ENCODE measurements at regions not wholly inside any gene's neighbourhood (a gene's known extent, or its start where the extent isn't known, plus 50 kb on each side); places are given as distances from the start of the nearest gene placed in this dataset.

DNA sequence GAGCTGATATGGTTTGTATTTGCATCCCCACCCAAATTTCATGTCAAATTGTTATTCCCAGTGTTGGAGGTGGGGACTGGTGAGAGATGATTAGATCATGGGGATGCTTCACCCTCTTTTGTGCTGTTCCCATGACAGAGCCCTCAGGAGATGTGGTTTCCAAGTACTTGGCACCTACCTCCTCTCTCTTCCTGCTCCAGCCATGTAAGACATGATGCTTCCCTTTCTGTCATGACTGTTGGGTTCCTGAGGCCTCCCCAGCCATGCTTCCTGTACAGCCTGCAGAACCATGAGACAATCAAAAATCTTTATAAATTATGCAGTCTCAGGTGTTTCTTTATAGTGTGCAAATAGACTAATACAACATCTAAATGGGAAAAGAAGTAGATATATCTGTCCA, 754.5 kb downstream of the TMEM121 start:
- no peak for TF ChIP-seq SPI1 (IDR thresholded peaks at IDR 0.05; ENCODE audit: borderline replicate concordance, low read depth)
- TF ChIP-seq GABPA (IDR thresholded peaks at IDR 0.05; ENCODE audit: low read depth) = no peak
- TF ChIP-seq, protein P1, sequence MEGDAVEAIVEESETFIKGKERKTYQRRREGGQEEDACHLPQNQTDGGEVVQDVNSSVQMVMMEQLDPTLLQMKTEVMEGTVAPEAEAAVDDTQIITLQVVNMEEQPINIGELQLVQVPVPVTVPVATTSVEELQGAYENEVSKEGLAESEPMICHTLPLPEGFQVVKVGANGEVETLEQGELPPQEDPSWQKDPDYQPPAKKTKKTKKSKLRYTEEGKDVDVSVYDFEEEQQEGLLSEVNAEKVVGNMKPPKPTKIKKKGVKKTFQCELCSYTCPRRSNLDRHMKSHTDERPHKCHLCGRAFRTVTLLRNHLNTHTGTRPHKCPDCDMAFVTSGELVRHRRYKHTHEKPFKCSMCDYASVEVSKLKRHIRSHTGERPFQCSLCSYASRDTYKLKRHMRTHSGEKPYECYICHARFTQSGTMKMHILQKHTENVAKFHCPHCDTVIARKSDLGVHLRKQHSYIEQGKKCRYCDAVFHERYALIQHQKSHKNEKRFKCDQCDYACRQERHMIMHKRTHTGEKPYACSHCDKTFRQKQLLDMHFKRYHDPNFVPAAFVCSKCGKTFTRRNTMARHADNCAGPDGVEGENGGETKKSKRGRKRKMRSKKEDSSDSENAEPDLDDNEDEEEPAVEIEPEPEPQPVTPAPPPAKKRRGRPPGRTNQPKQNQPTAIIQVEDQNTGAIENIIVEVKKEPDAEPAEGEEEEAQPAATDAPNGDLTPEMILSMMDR (IDR thresholded peaks at IDR 0.05; ENCODE audit: insufficient read depth, low read length) = no peak
- no peak for TF ChIP-seq POLR2AphosphoS5 (IDR thresholded peaks at IDR 0.05; ENCODE audit: low read depth)
- TF ChIP-seq, protein P2, sequence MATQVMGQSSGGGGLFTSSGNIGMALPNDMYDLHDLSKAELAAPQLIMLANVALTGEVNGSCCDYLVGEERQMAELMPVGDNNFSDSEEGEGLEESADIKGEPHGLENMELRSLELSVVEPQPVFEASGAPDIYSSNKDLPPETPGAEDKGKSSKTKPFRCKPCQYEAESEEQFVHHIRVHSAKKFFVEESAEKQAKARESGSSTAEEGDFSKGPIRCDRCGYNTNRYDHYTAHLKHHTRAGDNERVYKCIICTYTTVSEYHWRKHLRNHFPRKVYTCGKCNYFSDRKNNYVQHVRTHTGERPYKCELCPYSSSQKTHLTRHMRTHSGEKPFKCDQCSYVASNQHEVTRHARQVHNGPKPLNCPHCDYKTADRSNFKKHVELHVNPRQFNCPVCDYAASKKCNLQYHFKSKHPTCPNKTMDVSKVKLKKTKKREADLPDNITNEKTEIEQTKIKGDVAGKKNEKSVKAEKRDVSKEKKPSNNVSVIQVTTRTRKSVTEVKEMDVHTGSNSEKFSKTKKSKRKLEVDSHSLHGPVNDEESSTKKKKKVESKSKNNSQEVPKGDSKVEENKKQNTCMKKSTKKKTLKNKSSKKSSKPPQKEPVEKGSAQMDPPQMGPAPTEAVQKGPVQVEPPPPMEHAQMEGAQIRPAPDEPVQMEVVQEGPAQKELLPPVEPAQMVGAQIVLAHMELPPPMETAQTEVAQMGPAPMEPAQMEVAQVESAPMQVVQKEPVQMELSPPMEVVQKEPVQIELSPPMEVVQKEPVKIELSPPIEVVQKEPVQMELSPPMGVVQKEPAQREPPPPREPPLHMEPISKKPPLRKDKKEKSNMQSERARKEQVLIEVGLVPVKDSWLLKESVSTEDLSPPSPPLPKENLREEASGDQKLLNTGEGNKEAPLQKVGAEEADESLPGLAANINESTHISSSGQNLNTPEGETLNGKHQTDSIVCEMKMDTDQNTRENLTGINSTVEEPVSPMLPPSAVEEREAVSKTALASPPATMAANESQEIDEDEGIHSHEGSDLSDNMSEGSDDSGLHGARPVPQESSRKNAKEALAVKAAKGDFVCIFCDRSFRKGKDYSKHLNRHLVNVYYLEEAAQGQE (IDR thresholded peaks at IDR 0.05; ENCODE audit: insufficient replicate concordance, low read depth) = no peak
- no peaks in the 10 kb centered on the region for H3K27me3 ChIP-seq (ENCODE audit: insufficient read depth, poor library complexity, severe bottlenecking)
- no peak for DNase-seq (ENCODE audit: low read depth in 1 of 2, low spot score in 1 of 2)
- no peak overlapping the region for H3K27ac ChIP-seq (replicated peaks)
- no peak overlapping the region for H3K4me3 ChIP-seq (replicated peaks; ENCODE audit: insufficient read depth, low read length)

DNA sequence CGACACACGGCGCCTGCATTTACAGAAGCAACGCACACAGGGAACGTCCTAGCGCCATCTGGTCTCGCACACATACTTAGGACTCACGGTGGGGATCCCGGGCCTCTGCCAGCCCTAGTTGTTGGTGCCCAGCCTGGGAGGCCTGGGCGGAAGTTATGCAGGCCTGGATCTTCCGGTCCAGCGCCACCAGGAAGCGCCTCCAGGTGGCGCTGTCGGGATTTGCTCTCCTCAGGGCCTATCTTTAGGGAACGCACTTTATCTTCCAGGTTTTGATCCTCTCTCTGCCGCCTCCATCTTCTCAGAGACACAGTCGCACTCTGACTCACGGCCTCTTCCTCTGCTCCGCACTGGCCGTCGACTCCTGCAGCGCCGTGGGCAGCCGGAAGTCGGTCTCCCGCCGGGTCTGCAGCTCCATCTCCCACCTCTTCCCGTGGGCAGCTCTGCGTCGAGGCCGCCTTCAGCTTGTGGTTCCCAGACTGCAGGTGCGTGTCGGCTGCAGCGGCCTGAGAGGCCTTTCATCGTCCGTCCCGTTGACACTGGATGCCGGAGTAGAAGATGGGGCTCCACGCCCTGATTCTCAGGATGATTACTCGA, 760.4 kb downstream of the TMEM121 start:
- Histone ChIP-seq H3K4me3 (replicated peaks; ENCODE audit: insufficient read depth, low read length) (no peak overlapping the region), H3K27me3 (ENCODE audit: insufficient read depth, poor library complexity, severe bottlenecking) (no peaks in the 10 kb centered on the region), H3K27ac (replicated peaks) (no peak overlapping the region)
- DNase-seq (ENCODE audit: low read depth in 1 of 2, low spot score in 1 of 2) = no peak
- no peak for TF ChIP-seq POLR2AphosphoS5 (IDR thresholded peaks at IDR 0.05; ENCODE audit: low read depth)

DNA sequence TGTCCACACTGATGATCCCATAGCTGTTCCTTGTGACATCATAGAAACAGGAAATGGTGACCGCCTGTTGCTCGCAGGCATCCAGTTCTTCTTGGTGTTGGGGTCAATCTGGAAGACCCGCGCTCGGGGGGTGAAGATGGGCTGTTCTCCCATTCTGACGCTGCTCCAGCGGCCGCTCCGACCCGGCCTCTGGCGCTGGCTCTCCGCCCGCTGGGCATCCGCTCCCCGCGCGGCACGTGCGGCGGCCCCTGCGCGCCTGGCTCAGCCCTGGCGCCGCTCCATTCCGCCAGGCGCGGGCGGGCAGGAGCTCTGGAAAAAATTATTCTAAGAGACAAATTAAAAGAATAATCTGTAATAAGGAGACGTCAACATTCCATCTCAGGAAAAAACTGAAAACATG, 761.1 kb downstream of the TMEM121 start:
- Histone ChIP-seq H3K4me3 (replicated peaks; ENCODE audit: insufficient read depth, low read length) (no peak overlapping the region), H3K27me3 (ENCODE audit: insufficient read depth, poor library complexity, severe bottlenecking) (no peaks in the 10 kb centered on the region), H3K27ac (replicated peaks) (no peak overlapping the region)
- DNase-seq (ENCODE audit: low read depth in 1 of 2, low spot score in 1 of 2) = no peak
- no peak for TF ChIP-seq POLR2AphosphoS5 (IDR thresholded peaks at IDR 0.05; ENCODE audit: low read depth)
- no peak for TF ChIP-seq GABPA (IDR thresholded peaks at IDR 0.05; ENCODE audit: low read depth)
- TF ChIP-seq SPI1 (IDR thresholded peaks at IDR 0.05; ENCODE audit: borderline replicate concordance, low read depth) = no peak
- TF ChIP-seq, protein P1 (IDR thresholded peaks at IDR 0.05; ENCODE audit: insufficient read depth, low read length) = no peak
- TF ChIP-seq, protein P2 (IDR thresholded peaks at IDR 0.05; ENCODE audit: insufficient replicate concordance, low read depth) = no peak

DNA sequence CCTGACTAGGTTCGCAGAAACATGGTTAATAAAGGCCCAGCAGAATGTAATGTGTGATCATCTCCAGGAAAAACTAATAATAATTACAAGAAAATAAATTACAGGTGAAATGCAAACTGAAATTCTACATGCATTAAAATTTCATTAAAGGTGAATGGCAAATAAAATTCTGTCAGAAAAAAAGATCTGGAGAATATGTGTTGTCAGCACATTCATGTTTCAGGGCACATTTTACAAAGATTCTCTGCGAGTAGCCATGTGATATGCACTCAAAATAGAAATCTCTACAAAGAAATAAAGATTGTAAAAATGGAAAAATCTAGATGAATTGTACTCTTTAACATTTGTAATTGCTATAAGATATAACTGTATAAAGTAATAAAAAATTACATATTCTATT, 765.2 kb downstream of the TMEM121 start:
- no peak overlapping the region for H3K4me3 ChIP-seq (replicated peaks; ENCODE audit: insufficient read depth, low read length)
- TF ChIP-seq POLR2AphosphoS5 (IDR thresholded peaks at IDR 0.05; ENCODE audit: low read depth) (no peak), GABPA (IDR thresholded peaks at IDR 0.05; ENCODE audit: low read depth) (no peak), SPI1 (IDR thresholded peaks at IDR 0.05; ENCODE audit: borderline replicate concordance, low read depth) (no peak)
- TF ChIP-seq, protein P2 (IDR thresholded peaks at IDR 0.05; ENCODE audit: insufficient replicate concordance, low read depth) = no peak
- TF ChIP-seq, protein P1 (IDR thresholded peaks at IDR 0.05; ENCODE audit: insufficient read depth, low read length) = no peak
- H3K27ac ChIP-seq (replicated peaks) = no peak overlapping the region
- DNase-seq (ENCODE audit: low read depth in 1 of 2, low spot score in 1 of 2) = no peak
- no peaks in the 10 kb centered on the region for H3K27me3 ChIP-seq (ENCODE audit: insufficient read depth, poor library complexity, severe bottlenecking)
